Glutamatergic neuron (in vitro differentiated cells): ENCODE measurements at regions not wholly inside any gene's neighbourhood (a gene's known extent, or its start where the extent isn't known, plus 50 kb on each side); places are given as distances from the start of the nearest gene placed in this dataset.

Source experiments
- DNase-seq: peaks from one replicate; pipeline ENCODE4 v3.0.0; 2022
- H3K27ac Mint-ChIP-seq: one replicate; pipeline ENCODE4 v1.8.0; 2020; ENCODE audit warnings: mild to moderate bottlenecking, mixed read lengths, inconsistent platforms; ENCODE audit not compliant: unreplicated experiment
- H3K27me3 Mint-ChIP-seq: one replicate; pipeline ENCODE4 v1.8.0; 2020; ENCODE audit warnings: mild to moderate bottlenecking, moderate library complexity, mixed read lengths, inconsistent platforms; ENCODE audit not compliant: unreplicated experiment
- H3K36me3 Mint-ChIP-seq: one replicate; pipeline ENCODE4 v1.8.0; 2020; ENCODE audit warnings: mild to moderate bottlenecking, mixed read lengths, inconsistent platforms; ENCODE audit not compliant: unreplicated experiment
- H3K4me1 Mint-ChIP-seq: one replicate; pipeline ENCODE4 v1.8.0; 2020; ENCODE audit warnings: mild to moderate bottlenecking, low read depth, mixed read lengths, inconsistent platforms; ENCODE audit not compliant: unreplicated experiment
- H3K4me3 Mint-ChIP-seq: one replicate; pipeline ENCODE4 v1.8.0; 2020; ENCODE audit warnings: mild to moderate bottlenecking, mixed read lengths, inconsistent platforms; ENCODE audit not compliant: unreplicated experiment
- H3K9me3 Mint-ChIP-seq: one replicate; pipeline ENCODE4 v1.8.0; 2020; ENCODE audit warnings: mild to moderate bottlenecking, moderate library complexity, mixed read lengths, inconsistent platforms; ENCODE audit not compliant: unreplicated experiment
- CTCF ChIP-seq: fragments of 200-600 bp; sonication (generic); IDR thresholded peaks from one replicate; pipeline ENCODE4 v1.5.0; 2021; ENCODE audit not compliant: partially characterized antibody, unreplicated experiment

- Mint-ChIP-seq H3K4me3 (no peak overlapping the region), H3K27ac (no peak overlapping the region), H3K4me1 (no peaks in the 10 kb centered on the region), H3K36me3 (no peaks in the 10 kb centered on the region), H3K27me3 (peaks cover 2% of the 10 kb centered on the region), H3K9me3 (peaks cover 2% of the 10 kb centered on the region)
- DNase-seq: no peak
- no peak for TF ChIP-seq CTCF
Measured at GRCh38 chr2:238726670-238727584, 121.0 kb upstream of the TWIST2 start.

- Mint-ChIP-seq H3K27ac (no peak overlapping the region), H3K9me3 (peaks cover 2% of the 10 kb centered on the region)
Measured at GRCh38 chr2:238727585-238728329, 120.1 kb upstream of the TWIST2 start.

GRCh38 chr2:238728330-238729260 is 119.3 kb upstream of the TWIST2 start:
- TF ChIP-seq CTCF: no peak
- no peak for DNase-seq
- H3K27ac Mint-ChIP-seq: no peak overlapping the region

More at GRCh38 chr2:238727585-238728329, 120.1 kb upstream of the TWIST2 start:
- Mint-ChIP-seq H3K36me3 (no peaks in the 10 kb centered on the region), H3K4me3 (no peak overlapping the region), H3K27me3 (peaks cover 2% of the 10 kb centered on the region), H3K4me1 (no peaks in the 10 kb centered on the region)
- TF ChIP-seq CTCF: no peak
- no peak for DNase-seq

GRCh38 chr2:238729261-238729935 is 118.5 kb upstream of the TWIST2 start:
- peaks cover 2% of the 10 kb centered on the region for H3K9me3 Mint-ChIP-seq
- H3K27ac Mint-ChIP-seq: no peak overlapping the region
- H3K27me3 Mint-ChIP-seq: peaks cover 2% of the 10 kb centered on the region
- H3K4me1 Mint-ChIP-seq: no peaks in the 10 kb centered on the region
- TF ChIP-seq CTCF: no peak
- H3K36me3 Mint-ChIP-seq: no peaks in the 10 kb centered on the region
- no peak overlapping the region for H3K4me3 Mint-ChIP-seq
- DNase-seq: no peak

More at GRCh38 chr2:238728330-238729260, 119.3 kb upstream of the TWIST2 start:
- peaks cover 2% of the 10 kb centered on the region for H3K27me3 Mint-ChIP-seq
- peaks cover 2% of the 10 kb centered on the region for H3K9me3 Mint-ChIP-seq
- no peaks in the 10 kb centered on the region for H3K4me1 Mint-ChIP-seq
- H3K4me3 Mint-ChIP-seq: no peak overlapping the region
- no peaks in the 10 kb centered on the region for H3K36me3 Mint-ChIP-seq
